Spleen (tissue), 11 donors: ENCODE measurements at regions not wholly inside any gene's neighbourhood (a gene's known extent, or its start where the extent isn't known, plus 50 kb on each side); places are given as distances from the start of the nearest gene placed in this dataset.

Experiments
- DNase-seq: peaks from one replicate; pipeline ENCODE4 v3.0.0-alpha.2; 2020
- H3K27ac ChIP-seq, 8 donors: fragments of 200-600 bp; sonication (generic) in 7 of 8; 1 replicate in 4 of 8; 2 replicates in 4 of 8; pipeline versions ENCODE4 v1.5.0 to v1.8.0; 2016 to 2021; ENCODE audit warnings: inconsistent platforms in 4 of 8, mild to moderate bottlenecking in 4 of 8, moderate library complexity in 1 of 8
- H3K27me3 ChIP-seq, 7 donors: fragments of 200-600 bp; sonication (generic) in 6 of 7; replicated peaks in 1 of 7; 1 replicate in 4 of 7; 2 replicates in 3 of 7; pipeline versions ENCODE4 v1.5.0 to v1.8.0; 2016 to 2021; ENCODE audit warnings: inconsistent platforms in 3 of 7, mild to moderate bottlenecking in 1 of 7
- H3K36me3 ChIP-seq, 6 donors: fragments of 200-600 bp; sonication (generic) in 5 of 6; 1 replicate in 4 of 6; 2 replicates in 2 of 6; pipeline versions ENCODE4 v1.5.0 to v1.8.0; 2016 to 2021; ENCODE audit warnings: inconsistent platforms in 2 of 6
- H3K4me1 ChIP-seq, 6 donors: fragments of 200-600 bp; sonication (generic) in 5 of 6; 1 replicate in 3 of 6; 2 replicates in 3 of 6; pipeline versions ENCODE4 v1.5.0 to v1.8.0; 2016 to 2021; ENCODE audit warnings: inconsistent platforms in 3 of 6
- H3K4me3 ChIP-seq, 8 donors: fragments of 200-600 bp; sonication (generic) in 7 of 8; 1 replicate in 4 of 8; 2 replicates in 4 of 8; pipeline versions ENCODE4 v1.5.0 to v1.8.0; 2016 to 2021; ENCODE audit warnings: inconsistent platforms in 4 of 8, mild to moderate bottlenecking in 4 of 8, moderate library complexity in 2 of 8
- H3K9me3 ChIP-seq, 8 donors: fragments of 200-600 bp; sonication (generic) in 7 of 8; 1 replicate in 4 of 8; 2 replicates in 4 of 8; pipeline versions ENCODE4 v1.5.0 to v1.8.0; 2016 to 2021; ENCODE audit warnings: inconsistent platforms in 4 of 8
- POLR2A ChIP-seq, 3 donors: fragments of 450-650 bp; IDR thresholded peaks; one replicate each; pipeline ENCODE4 v1.5.1; 2017; ENCODE audit warnings: antibody characterized with exemption in 3 of 3, mild to moderate bottlenecking in 1 of 3
- POLR2AphosphoS5 ChIP-seq, 3 donors: sonication (generic); formaldehyde crosslinking; IDR thresholded peaks; one replicate each; pipeline ENCODE4 v1.5.1; 2017; ENCODE audit warnings: antibody characterized with exemption in 3 of 3
- WGBS, 5 donors: extraction: QIAGEN DNeasy Blood & Tissue Kit in 3 of 5; methylation state at CpG; one replicate each; pipeline versions ENCODE4 v1.1.5 to v1.1.7; 2013 to 2018; 5-methylcytosine and 5-hydroxymethylcytosine counted together
- intact Hi-C: fragments of 100-400 bp; cut with DNase I; formaldehyde crosslinking; loops from one replicate; pipeline ENCODE4 v1.15.0; 2023; ENCODE audit warnings: low total_unique reads
- TF ChIP-seq, protein P1 (sequence below), 11 experiments: fragments of 200-600 bp in 7 of 11; fragments of 450-650 bp in 4 of 11; sonication (generic) in 4 of 11; IDR thresholded peaks in 8 of 11; conservative IDR thresholded peaks in 3 of 11; 1 replicate in 7 of 11; 2 replicates in 4 of 11; pipeline versions ENCODE4 v1.4.0 to v1.8.0; 2016 to 2021; ENCODE audit warnings: antibody characterized with exemption in 11 of 11, inconsistent platforms in 4 of 11, mild to moderate bottlenecking in 1 of 11
- donor health status: healthy with polysubstance abuse.
- donor health status: DM: no; HTN: no; CAD: no; lungs with moderate emphysema.
- donor health status: DM: no; HTN: no; CAD: no.
- donor health status: Bipolar disorder and iron deficiency.
- donor health status: healthy.
- donor health status: DM: no; HTN: no; CAD: no.
- donor health status: DM: yes; HTN: yes; CAD: no.

GRCh38 chr2:117055499-117056375 lies 758.8 kb upstream of the DDX18 start:
- Histone ChIP-seq H3K36me3 (no peaks in the 10 kb centered on the region), H3K4me3 (no peak overlapping the region), H3K4me1 (no peaks in the 10 kb centered on the region), H3K9me3 (peaks cover 0 to 21% (median 8%) of the 10 kb centered on the region in 8 donors), H3K27ac (no peak overlapping the region), H3K27me3 (no peaks in the 10 kb centered on the region)
- 81 to 89% (median 84%) methylated on average over 46 to 59 of the region's 59 CpGs for WGBS, 5 donors
- no peak for DNase-seq
- intact Hi-C loops, result no loop called here
- TF ChIP-seq POLR2AphosphoS5 (IDR thresholded peaks at IDR 0.05), result no peak
- no peak for TF ChIP-seq POLR2A (IDR thresholded peaks at IDR 0.05)
- TF ChIP-seq, protein P1, sequence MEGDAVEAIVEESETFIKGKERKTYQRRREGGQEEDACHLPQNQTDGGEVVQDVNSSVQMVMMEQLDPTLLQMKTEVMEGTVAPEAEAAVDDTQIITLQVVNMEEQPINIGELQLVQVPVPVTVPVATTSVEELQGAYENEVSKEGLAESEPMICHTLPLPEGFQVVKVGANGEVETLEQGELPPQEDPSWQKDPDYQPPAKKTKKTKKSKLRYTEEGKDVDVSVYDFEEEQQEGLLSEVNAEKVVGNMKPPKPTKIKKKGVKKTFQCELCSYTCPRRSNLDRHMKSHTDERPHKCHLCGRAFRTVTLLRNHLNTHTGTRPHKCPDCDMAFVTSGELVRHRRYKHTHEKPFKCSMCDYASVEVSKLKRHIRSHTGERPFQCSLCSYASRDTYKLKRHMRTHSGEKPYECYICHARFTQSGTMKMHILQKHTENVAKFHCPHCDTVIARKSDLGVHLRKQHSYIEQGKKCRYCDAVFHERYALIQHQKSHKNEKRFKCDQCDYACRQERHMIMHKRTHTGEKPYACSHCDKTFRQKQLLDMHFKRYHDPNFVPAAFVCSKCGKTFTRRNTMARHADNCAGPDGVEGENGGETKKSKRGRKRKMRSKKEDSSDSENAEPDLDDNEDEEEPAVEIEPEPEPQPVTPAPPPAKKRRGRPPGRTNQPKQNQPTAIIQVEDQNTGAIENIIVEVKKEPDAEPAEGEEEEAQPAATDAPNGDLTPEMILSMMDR (IDR thresholded peaks at IDR 0.05 in 8 of 11, conservative IDR thresholded peaks at IDR 0.05 in 3 of 11), result no peak

GRCh38 chr2:117056376-117056748 lies 758.1 kb upstream of the DDX18 start:
- no peaks in the 10 kb centered on the region for H3K27me3 ChIP-seq
- no peak overlapping the region for H3K4me3 ChIP-seq
- WGBS, 5 donors, result 85 to 95% (median 87%) methylated on average over 4 of the region's 4 CpGs
- intact Hi-C loops, result no loop called here
- DNase-seq, result no peak
- no peaks in the 10 kb centered on the region for H3K36me3 ChIP-seq
- H3K9me3 ChIP-seq, result peaks cover 0 to 22% (median 8%) of the 10 kb centered on the region in 8 donors
- no peaks in the 10 kb centered on the region for H3K4me1 ChIP-seq
- TF ChIP-seq POLR2AphosphoS5 (IDR thresholded peaks at IDR 0.05), result no peak
- TF ChIP-seq, protein P1 (IDR thresholded peaks at IDR 0.05 in 8 of 11, conservative IDR thresholded peaks at IDR 0.05 in 3 of 11), result no peak
- no peak for TF ChIP-seq POLR2A (IDR thresholded peaks at IDR 0.05)
- H3K27ac ChIP-seq, result no peak overlapping the region

- H3K4me3 ChIP-seq, result no peak overlapping the region
- no peak overlapping the region for H3K27ac ChIP-seq
- WGBS, 5 donors, result 58 to 72% (median 66%) methylated on average over 3 of the region's 3 CpGs
- TF ChIP-seq POLR2AphosphoS5 (IDR thresholded peaks at IDR 0.05) (no peak), POLR2A (IDR thresholded peaks at IDR 0.05) (no peak)
- intact Hi-C loops, result no loop called here
- no peaks in the 10 kb centered on the region for H3K36me3 ChIP-seq
- no peaks in the 10 kb centered on the region for H3K27me3 ChIP-seq
- no peak for DNase-seq
- H3K4me1 ChIP-seq, result no peaks in the 10 kb centered on the region
- peaks cover 0 to 25% (median 8%) of the 10 kb centered on the region in 8 donors for H3K9me3 ChIP-seq
Measured at GRCh38 chr2:117057016-117057415, 757.5 kb upstream of the DDX18 start.

DNA sequence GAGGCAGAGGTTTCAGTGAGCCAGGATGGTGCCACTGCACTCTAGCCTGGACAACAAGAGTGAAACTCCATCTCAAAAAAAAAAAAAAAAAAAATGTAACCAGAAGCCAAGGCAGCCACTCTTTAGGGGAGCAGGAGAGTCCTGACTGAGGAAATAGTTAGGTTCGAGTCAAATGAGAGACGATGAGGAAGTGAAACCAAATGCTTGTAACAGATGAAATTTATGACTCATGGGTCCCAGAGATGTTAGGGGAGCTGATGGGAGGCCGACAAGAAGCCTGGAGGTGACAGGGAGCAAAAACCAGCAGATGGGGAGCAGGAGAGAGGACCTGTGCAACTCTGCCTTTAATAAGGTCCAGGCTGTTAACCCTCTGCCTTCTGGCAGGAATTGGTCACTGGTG lies 756.1 kb upstream of the DDX18 start:
- Histone ChIP-seq H3K4me1 (no peaks in the 10 kb centered on the region), H3K9me3 (peaks cover 0 to 25% (median 8%) of the 10 kb centered on the region in 8 donors), H3K27me3 (no peaks in the 10 kb centered on the region), H3K36me3 (no peaks in the 10 kb centered on the region), H3K4me3 (no peak overlapping the region), H3K27ac (no peak overlapping the region)
- 13 to 25% (median 18%) methylated on average over 3 of the region's 3 CpGs for WGBS, 5 donors
- DNase-seq, result no peak
- TF ChIP-seq, protein P1 (IDR thresholded peaks at IDR 0.05 in 8 of 11, conservative IDR thresholded peaks at IDR 0.05 in 3 of 11), result no peak
- TF ChIP-seq POLR2AphosphoS5 (IDR thresholded peaks at IDR 0.05), result no peak
- intact Hi-C loops, result no loop called here
